Prostate gland (tissue), 2 donors: ENCODE measurements at regions not wholly inside any gene's neighbourhood (a gene's known extent, or its start where the extent isn't known, plus 50 kb on each side); places are given as distances from the start of the nearest gene placed in this dataset.

Experiments used
- DNase-seq: peaks from one replicate; pipeline ENCODE4 v3.0.0-alpha.2; 2019; ENCODE audit warnings: low spot score
- H3K27ac ChIP-seq, 2 donors: fragments of 200-600 bp; sonication (generic); 2 replicates each; pipeline ENCODE4 v1.5.1; 2017 to 2019
- H3K27me3 ChIP-seq: fragments of 200-600 bp; sonication (generic); replicated peaks from 2 replicates; pipeline ENCODE4 v1.5.1; 2019; ENCODE audit not compliant: insufficient read depth
- H3K36me3 ChIP-seq, 2 donors: fragments of 200-600 bp; sonication (generic); 1 replicate in 1 of 2; 2 replicates in 1 of 2; pipeline versions ENCODE4 v1.5.1 to v1.8.1; 2017 to 2019
- H3K4me1 ChIP-seq: fragments of 200-600 bp; sonication (generic); replicated peaks from 2 replicates; pipeline ENCODE4 v1.5.1; 2019
- H3K4me3 ChIP-seq, 2 donors: fragments of 200-600 bp; sonication (generic); 2 replicates each; pipeline ENCODE4 v1.5.1; 2017 to 2019
- H3K9me3 ChIP-seq: fragments of 200-600 bp; sonication (generic); 2 replicates; pipeline ENCODE4 v1.5.1; 2017
- CTCF ChIP-seq, 4 experiments: fragments of 200-600 bp in 2 of 4; fragments of 450-650 bp in 2 of 4; sonication (generic) in 2 of 4; IDR thresholded peaks; 1 replicate in 3 of 4; 2 replicates in 1 of 4; pipeline ENCODE4 v1.5.1; 2016 to 2019; ENCODE audit warnings: antibody characterized with exemption in 4 of 4, mild to moderate bottlenecking in 2 of 4, moderate library complexity in 2 of 4
- POLR2A ChIP-seq: fragments of 450-650 bp; IDR thresholded peaks from one replicate; pipeline ENCODE4 v1.6.1; 2016; ENCODE audit warnings: antibody characterized with exemption, mild to moderate bottlenecking
- POLR2AphosphoS5 ChIP-seq: sonication (generic); formaldehyde crosslinking; IDR thresholded peaks from one replicate; pipeline ENCODE4 v1.6.1; 2017; ENCODE audit warnings: antibody characterized with exemption
- WGBS: methylation state at CpG from one replicate; pipeline ENCODE4 v1.1.5; 2018; 5-methylcytosine and 5-hydroxymethylcytosine counted together
- intact Hi-C: fragments of 100-400 bp; cut with DNase I; formaldehyde crosslinking; loops from one replicate; pipeline ENCODE4 v1.14.2; 2022

- Histone ChIP-seq H3K9me3 (no peaks in the 10 kb centered on the region), H3K4me1 (no peaks in the 10 kb centered on the region), H3K36me3 (no peaks in the 10 kb centered on the region), H3K4me3 (no peak overlapping the region), H3K27ac (no peak overlapping the region), H3K27me3 (no peaks in the 10 kb centered on the region)
- 63% methylated on average over 3 of the region's 3 CpGs for WGBS
- intact Hi-C loops: no loop called here
- TF ChIP-seq POLR2AphosphoS5: no peak
- no peak for DNase-seq
Measured at GRCh38 chr6:62716719-62717118, 430.7 kb upstream of the KHDRBS2 start.

- no peak for TF ChIP-seq CTCF (IDR thresholded peaks at IDR 0.05)
- TF ChIP-seq POLR2AphosphoS5: no peak
- TF ChIP-seq POLR2A: no peak
Measured at GRCh38 chr6:62714112-62714511, 428.1 kb upstream of the KHDRBS2 start.

GRCh38 chr6:62711750-62712149, 425.7 kb upstream of the KHDRBS2 start:
- intact Hi-C loops: no loop called here
- no peaks in the 10 kb centered on the region for H3K36me3 ChIP-seq
- WGBS: 96% methylated on average over 1 of the region's 1 CpG
- H3K9me3 ChIP-seq: no peaks in the 10 kb centered on the region
- no peak for DNase-seq
- H3K4me1 ChIP-seq: no peaks in the 10 kb centered on the region
- TF ChIP-seq POLR2AphosphoS5: no peak
- no peak for TF ChIP-seq CTCF (IDR thresholded peaks at IDR 0.05)
- TF ChIP-seq POLR2A: no peak
- H3K4me3 ChIP-seq: no peak overlapping the region
- no peaks in the 10 kb centered on the region for H3K27me3 ChIP-seq
- no peak overlapping the region for H3K27ac ChIP-seq

More at GRCh38 chr6:62714112-62714511, 428.1 kb upstream of the KHDRBS2 start:
- intact Hi-C loops: no loop called here
- H3K36me3 ChIP-seq: no peaks in the 10 kb centered on the region
- H3K27me3 ChIP-seq: no peaks in the 10 kb centered on the region
- DNase-seq: no peak
- no peaks in the 10 kb centered on the region for H3K9me3 ChIP-seq
- H3K27ac ChIP-seq: no peak overlapping the region
- H3K4me3 ChIP-seq: no peak overlapping the region
- H3K4me1 ChIP-seq: no peaks in the 10 kb centered on the region

- no peaks in the 10 kb centered on the region for H3K4me1 ChIP-seq
- no peaks in the 10 kb centered on the region for H3K27me3 ChIP-seq
- 94% methylated on average over 1 of the region's 1 CpG for WGBS
- no peak for DNase-seq
- H3K27ac ChIP-seq: no peak overlapping the region
- TF ChIP-seq POLR2A (no peak), CTCF (IDR thresholded peaks at IDR 0.05) (no peak), POLR2AphosphoS5 (no peak)
- H3K4me3 ChIP-seq: no peak overlapping the region
- no peaks in the 10 kb centered on the region for H3K9me3 ChIP-seq
- no peaks in the 10 kb centered on the region for H3K36me3 ChIP-seq
- intact Hi-C loops: no loop called here
Measured at GRCh38 chr6:62707914-62708313, 421.9 kb upstream of the KHDRBS2 start.

GRCh38 chr6:62707156-62707555, 421.1 kb upstream of the KHDRBS2 start:
- no peak for DNase-seq
- Histone ChIP-seq H3K9me3 (no peaks in the 10 kb centered on the region), H3K27me3 (no peaks in the 10 kb centered on the region), H3K36me3 (no peaks in the 10 kb centered on the region), H3K27ac (no peak overlapping the region), H3K4me3 (no peak overlapping the region), H3K4me1 (no peaks in the 10 kb centered on the region)
- 100% methylated on average over 1 of the region's 1 CpG for WGBS
- no peak for TF ChIP-seq CTCF (IDR thresholded peaks at IDR 0.05)
- no peak for TF ChIP-seq POLR2A
- TF ChIP-seq POLR2AphosphoS5: no peak
- intact Hi-C loops: no loop called here
